ENCODE measurements at regions not wholly inside any gene's neighbourhood (a gene's known extent, or its start where the extent isn't known, plus 50 kb on each side); places are given as distances from the start of the nearest gene placed in this dataset.

- no peaks in the 10 kb centered on the region for H3K4me1 Mint-ChIP-seq
- CTCF ChIA-PET = no interaction called here
- H3K27ac Mint-ChIP-seq = no peak overlapping the region
- no peak for DNase-seq (ENCODE audit: low spot score)
- no peaks in the 10 kb centered on the region for H3K27me3 Mint-ChIP-seq (ENCODE audit: low read depth)
- POLR2A ChIA-PET = no interaction called here
- no peak overlapping the region for H3K4me3 Mint-ChIP-seq
- H3K36me3 Mint-ChIP-seq = peaks cover 3% of the 10 kb centered on the region; the same call in 1 of the 2 replicates
- TF ChIP-seq FOXP4 (CRISPR knock-in tag; IDR thresholded peaks at IDR 0.05) (no peak), ZSCAN18 (CRISPR knock-in tag; IDR thresholded peaks at IDR 0.05) (no peak)
- no peak for ATAC-seq
- H3K9me3 Mint-ChIP-seq = peaks cover 21% of the 10 kb centered on the region
Measured at GRCh38 chr2:192473331-192473730, 278.6 kb upstream of the TMEFF2 start.

GRCh38 chr2:192471982-192472381 is 277.2 kb upstream of the TMEFF2 start:
- H3K4me1 Mint-ChIP-seq = no peaks in the 10 kb centered on the region
- no peak for ATAC-seq
- peaks cover 21% of the 10 kb centered on the region for H3K9me3 Mint-ChIP-seq
- no peak for TF ChIP-seq NFYB (CRISPR knock-in tag; conservative IDR thresholded peaks at IDR 0.05; ENCODE audit: low read depth)
- ChIA-PET CTCF (no interaction called here), POLR2A (no interaction called here)
- H3K4me3 Mint-ChIP-seq = no peak overlapping the region
- peaks cover 3% of the 10 kb centered on the region; the same call in 1 of the 2 replicates for H3K36me3 Mint-ChIP-seq
- H3K27ac Mint-ChIP-seq = no peak overlapping the region
- no peak for DNase-seq (ENCODE audit: low spot score)
- H3K27me3 Mint-ChIP-seq (ENCODE audit: low read depth) = no peaks in the 10 kb centered on the region

GRCh38 chr2:192469612-192470011 is 274.9 kb upstream of the TMEFF2 start:
- DNase-seq (ENCODE audit: low spot score) (no peak), ATAC-seq (no peak)
- Mint-ChIP-seq H3K9me3 (peaks cover 12% of the 10 kb centered on the region; the same call in 1 of the 2 replicates), H3K36me3 (peaks cover 3% of the 10 kb centered on the region; the same call in 1 of the 2 replicates), H3K27me3 (ENCODE audit: low read depth) (no peaks in the 10 kb centered on the region), H3K4me1 (no peaks in the 10 kb centered on the region), H3K4me3 (no peak overlapping the region), H3K27ac (no peak overlapping the region)
- POLR2A ChIA-PET = no interaction called here
- CTCF ChIA-PET = no interaction called here
- no peak for TF ChIP-seq ETV6 (CRISPR knock-in tag; IDR thresholded peaks at IDR 0.05)
- TF ChIP-seq FOXP1 (CRISPR knock-in tag; IDR thresholded peaks at IDR 0.05; ENCODE audit: borderline replicate concordance) = no peak
- no peak for TF ChIP-seq CREB1 (CRISPR knock-in tag; IDR thresholded peaks at IDR 0.05)
- no peak for TF ChIP-seq MLX (CRISPR knock-in tag; IDR thresholded peaks at IDR 0.05)
- no peak for TF ChIP-seq HMGA2 (CRISPR knock-in tag; IDR thresholded peaks at IDR 0.05)
- TF ChIP-seq ZBTB43 (CRISPR knock-in tag; IDR thresholded peaks at IDR 0.05) = no peak
- TF ChIP-seq MXD4 (CRISPR knock-in tag; IDR thresholded peaks at IDR 0.05; ENCODE audit: borderline replicate concordance) = no peak
- TF ChIP-seq ZNF671 (CRISPR knock-in tag; IDR thresholded peaks at IDR 0.05) = no peak
- TF ChIP-seq IRF1 (CRISPR knock-in tag; IDR thresholded peaks at IDR 0.05) = no peak
- TF ChIP-seq CTCF (IDR thresholded peaks at IDR 0.05) = no peak
- no peak for TF ChIP-seq GTF2I (CRISPR knock-in tag; conservative IDR thresholded peaks at IDR 0.05)
- TF ChIP-seq ZMAT4 (CRISPR knock-in tag; IDR thresholded peaks at IDR 0.05) = no peak

Measured in WTC11 (cell line).